Choroid plexus epithelial cell (primary cell): ENCODE measurements at regions not wholly inside any gene's neighbourhood (a gene's known extent, or its start where the extent isn't known, plus 50 kb on each side); places are given as distances from the start of the nearest gene placed in this dataset.

Source experiments
- DNase-seq: peaks from one replicate; pipeline ENCODE4 v3.0.0-alpha.2; 2010; ENCODE audit warnings: low read depth
- H3K4me3 ChIP-seq: 2 replicates; pipeline ENCODE4 v1.5.1; 2011; ENCODE audit warnings: low read depth, mild to moderate bottlenecking, control low read depth, low read length, moderate library complexity
- TF ChIP-seq, protein P1 (sequence below): conservative IDR thresholded peaks from 2 replicates; pipeline ENCODE4 v1.5.1; 2011; ENCODE audit warnings: low read depth, mild to moderate bottlenecking, control low read depth, inconsistent platforms, low read length, moderate library complexity

DNA sequence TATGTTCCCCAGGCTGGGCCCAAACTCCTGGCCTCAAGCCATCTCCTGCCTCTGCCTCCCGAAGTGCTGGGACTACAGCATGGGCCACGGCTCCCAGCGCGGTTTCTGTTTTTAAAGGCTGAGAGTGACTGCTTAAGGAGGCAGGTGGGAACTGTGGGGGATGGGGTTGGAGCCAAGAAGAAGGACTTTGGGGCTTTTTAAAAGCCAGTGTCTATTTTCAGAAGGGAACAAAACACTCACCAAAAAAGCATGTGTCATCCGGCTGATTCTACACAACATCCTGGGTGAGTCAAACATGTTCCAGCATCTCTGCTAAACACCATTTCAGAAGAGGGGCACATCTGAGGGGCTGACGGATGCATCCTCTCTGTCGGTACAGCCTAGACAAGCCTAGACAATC is 824.5 kb downstream of the TYW1 start:
- TF ChIP-seq, protein P1, sequence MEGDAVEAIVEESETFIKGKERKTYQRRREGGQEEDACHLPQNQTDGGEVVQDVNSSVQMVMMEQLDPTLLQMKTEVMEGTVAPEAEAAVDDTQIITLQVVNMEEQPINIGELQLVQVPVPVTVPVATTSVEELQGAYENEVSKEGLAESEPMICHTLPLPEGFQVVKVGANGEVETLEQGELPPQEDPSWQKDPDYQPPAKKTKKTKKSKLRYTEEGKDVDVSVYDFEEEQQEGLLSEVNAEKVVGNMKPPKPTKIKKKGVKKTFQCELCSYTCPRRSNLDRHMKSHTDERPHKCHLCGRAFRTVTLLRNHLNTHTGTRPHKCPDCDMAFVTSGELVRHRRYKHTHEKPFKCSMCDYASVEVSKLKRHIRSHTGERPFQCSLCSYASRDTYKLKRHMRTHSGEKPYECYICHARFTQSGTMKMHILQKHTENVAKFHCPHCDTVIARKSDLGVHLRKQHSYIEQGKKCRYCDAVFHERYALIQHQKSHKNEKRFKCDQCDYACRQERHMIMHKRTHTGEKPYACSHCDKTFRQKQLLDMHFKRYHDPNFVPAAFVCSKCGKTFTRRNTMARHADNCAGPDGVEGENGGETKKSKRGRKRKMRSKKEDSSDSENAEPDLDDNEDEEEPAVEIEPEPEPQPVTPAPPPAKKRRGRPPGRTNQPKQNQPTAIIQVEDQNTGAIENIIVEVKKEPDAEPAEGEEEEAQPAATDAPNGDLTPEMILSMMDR, result no peak
- DNase-seq, result no peak
- no peak overlapping the region for H3K4me3 ChIP-seq

DNA sequence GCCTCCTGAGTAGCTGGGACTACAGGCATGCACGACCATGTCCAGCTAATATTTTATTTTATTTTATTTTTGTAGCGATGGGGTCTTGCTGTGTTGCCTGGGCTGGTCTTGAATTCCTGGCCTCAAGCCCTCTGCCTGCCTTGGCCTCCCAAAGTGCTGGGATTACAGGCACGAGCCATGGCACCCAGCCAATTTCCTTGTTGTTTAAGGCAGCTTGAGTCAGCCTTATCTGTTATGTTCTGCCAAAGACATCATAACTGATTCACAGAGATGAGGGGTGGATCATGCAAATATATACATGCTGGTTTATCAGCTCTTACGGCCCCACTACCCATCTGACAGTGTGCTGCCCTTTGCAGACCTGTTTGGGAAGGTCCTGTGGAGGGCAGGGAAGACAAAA is 826.7 kb downstream of the TYW1 start:
- no peak for DNase-seq
- H3K4me3 ChIP-seq, result no peak overlapping the region
- TF ChIP-seq, protein P1, result no peak

DNA sequence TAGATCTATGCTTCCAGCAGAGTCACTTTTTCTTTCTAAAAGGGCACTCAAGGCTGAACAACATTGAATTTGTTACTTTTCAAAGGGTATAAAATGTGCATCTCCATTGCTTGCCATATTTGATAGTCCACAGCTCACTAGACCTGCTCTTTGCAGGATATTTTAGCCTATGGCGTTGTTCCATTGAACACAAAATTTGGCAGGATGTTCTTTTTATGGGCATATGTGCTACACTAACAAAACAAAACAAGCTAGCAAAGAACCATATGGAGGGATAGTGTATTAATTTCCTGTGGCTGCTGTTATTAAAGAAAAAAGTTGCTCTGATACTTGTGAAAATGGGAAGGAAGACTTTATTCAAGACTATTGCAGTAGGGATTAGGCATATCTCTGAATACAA is 828.7 kb downstream of the TYW1 start:
- no peak for DNase-seq
- H3K4me3 ChIP-seq, result no peak overlapping the region
- TF ChIP-seq, protein P1, result no peak

DNA sequence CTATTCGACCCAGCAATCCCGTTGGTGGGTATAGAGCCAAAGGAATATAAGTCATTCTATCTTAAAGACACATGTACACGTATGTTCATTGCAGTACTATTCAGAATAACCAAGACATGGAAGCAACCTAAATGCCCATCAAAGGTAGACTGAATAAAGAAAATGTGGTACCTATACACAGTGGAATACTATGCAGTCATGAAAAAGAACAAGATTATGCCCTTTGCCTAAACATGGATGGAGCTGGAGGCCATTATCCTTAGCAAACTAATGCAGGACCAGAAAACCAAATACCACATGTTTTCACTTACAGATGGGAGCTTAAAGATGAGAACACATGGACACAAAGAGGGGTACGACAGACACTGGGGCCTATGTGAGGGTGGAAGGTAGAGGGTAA is 845.3 kb downstream of the TYW1 start:
- DNase-seq, result no peak
- TF ChIP-seq, protein P1, result no peak
- no peak overlapping the region for H3K4me3 ChIP-seq

DNA sequence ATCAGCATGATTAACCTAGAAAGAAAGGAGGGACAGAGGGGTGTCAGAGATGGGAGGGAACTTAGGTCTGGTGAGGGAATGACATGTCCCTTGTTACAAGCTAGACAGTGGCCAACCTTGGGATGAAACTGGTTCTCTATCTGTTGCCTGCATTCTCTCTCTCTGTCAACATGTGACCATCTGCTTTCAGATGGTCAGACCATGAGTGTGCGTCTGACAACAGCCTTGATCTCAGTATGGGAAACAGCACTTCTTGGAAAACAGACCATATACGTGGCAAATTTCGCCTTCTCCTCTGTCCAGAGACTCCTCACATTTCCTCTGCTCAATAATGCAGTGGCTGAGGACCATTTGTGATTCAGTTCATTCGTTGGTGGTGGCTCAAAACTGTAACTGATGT is 845.9 kb downstream of the TYW1 start:
- no peak for DNase-seq
- TF ChIP-seq, protein P1, result no peak

DNA sequence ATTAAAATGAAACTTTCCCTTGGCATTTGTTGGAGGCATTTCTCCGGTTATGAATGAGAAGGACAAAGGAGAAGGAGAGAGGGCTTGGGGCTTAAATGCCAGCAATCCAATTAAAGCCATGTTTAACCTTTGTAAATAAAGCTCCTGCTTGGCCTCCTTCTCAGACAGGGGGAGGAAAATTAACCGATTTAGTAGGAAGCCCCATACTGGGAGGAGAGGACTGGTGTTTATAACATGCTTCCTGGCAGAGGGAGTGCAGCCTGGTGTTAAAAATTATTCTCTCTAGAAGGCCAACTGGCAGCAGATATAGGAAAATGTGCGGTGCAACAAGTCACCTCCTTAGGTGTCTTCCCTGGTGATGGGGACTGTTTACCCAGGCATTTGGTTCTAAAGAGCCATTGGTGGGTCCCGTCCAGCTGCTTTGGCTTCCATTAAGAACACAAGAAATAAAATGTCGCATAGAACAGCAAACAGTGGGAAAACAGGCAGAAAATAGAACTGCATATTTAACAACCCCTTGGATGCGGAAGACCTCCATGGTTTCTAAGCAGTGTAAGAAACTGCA is 846.5 kb downstream of the TYW1 start:
- TF ChIP-seq, protein P1, result no peak
- no peak for DNase-seq
- H3K4me3 ChIP-seq, result no peak overlapping the region

More for the DNA sequence above, 845.9 kb downstream of the TYW1 start:
- no peak overlapping the region for H3K4me3 ChIP-seq

DNA sequence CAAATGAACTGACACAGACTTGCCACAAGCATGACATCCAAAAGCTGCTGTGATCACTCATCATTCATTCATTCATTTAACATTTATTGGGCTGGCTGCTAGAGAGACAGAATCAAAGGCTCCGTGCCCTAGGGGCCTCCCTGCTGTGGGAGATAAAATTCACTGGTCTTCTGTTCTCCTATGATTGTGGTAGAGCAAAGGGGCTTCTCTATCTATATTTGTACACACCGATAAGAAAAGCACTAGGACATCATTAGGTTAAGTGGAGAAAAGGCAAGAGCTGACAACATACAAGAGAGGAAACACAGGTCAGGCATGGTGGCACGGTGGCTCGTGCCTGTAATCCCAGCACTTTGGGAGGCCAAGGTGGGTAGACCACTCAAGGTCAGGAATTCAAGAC is 847.0 kb downstream of the TYW1 start:
- TF ChIP-seq, protein P1, result no peak
- DNase-seq, result no peak
- no peak overlapping the region for H3K4me3 ChIP-seq
